SH-SY5Y (cell line): ENCODE measurements at regions not wholly inside any gene's neighbourhood (a gene's known extent, or its start where the extent isn't known, plus 50 kb on each side); places are given as distances from the start of the nearest gene placed in this dataset.

ENCODE experiments used
- GATA2 ChIP-seq: IDR thresholded peaks from 2 replicates; pipeline ENCODE4 v1.6.1; 2011; ENCODE audit warnings: mild to moderate bottlenecking, low read depth, low read length
- GATA3 ChIP-seq: IDR thresholded peaks from 2 replicates; pipeline ENCODE4 v1.6.1; 2011; ENCODE audit warnings: low read depth, mild to moderate bottlenecking, low read length, moderate library complexity

DNA sequence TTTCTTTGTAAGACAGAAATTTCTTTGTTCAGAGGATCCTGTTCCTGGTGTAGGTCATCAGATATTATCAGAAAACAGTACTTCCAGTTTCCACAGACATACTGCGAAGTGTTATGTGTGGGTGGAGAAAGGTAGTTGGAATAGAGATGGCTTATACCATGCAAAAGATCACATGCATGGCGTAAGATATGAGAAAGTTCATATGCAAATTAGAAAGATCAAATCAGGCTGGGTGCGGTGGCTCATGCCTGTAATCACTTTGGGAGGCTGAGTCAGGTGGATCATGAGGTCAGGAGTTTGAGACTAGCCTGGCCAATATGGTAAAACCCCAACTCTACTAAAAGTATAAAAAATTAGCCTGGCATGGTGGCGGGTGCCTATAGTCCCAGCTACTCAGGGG lies 65.2 kb upstream of the GLIS3 start:
- TF ChIP-seq GATA2 (no peak), GATA3 (no peak)
